Left lung (tissue), 4 donors: ENCODE measurements at regions not wholly inside any gene's neighbourhood (a gene's known extent, or its start where the extent isn't known, plus 50 kb on each side); places are given as distances from the start of the nearest gene placed in this dataset.

ENCODE experiments used
- ATAC-seq: fragments of 200-7000 bp; cut with Tn5 transposase; one replicate; pipeline ENCODE4 v1.9.1; 2020; ENCODE audit warnings: moderate library complexity
- DNase-seq, 4 donors: peaks; one replicate each; pipeline ENCODE4 v3.0.0-alpha.2; 2013 to 2020
- H3K27ac ChIP-seq, 2 donors: fragments of 200-600 bp; sonication (generic) in 1 of 2; one replicate each; pipeline versions ENCODE4 v1.5.0 to v1.8.0; 2020 to 2021
- H3K27me3 ChIP-seq, 2 donors: fragments of 200-600 bp; sonication (generic) in 1 of 2; one replicate each; pipeline versions ENCODE4 v1.5.0 to v1.8.0; 2020 to 2021
- H3K36me3 ChIP-seq, 2 donors: fragments of 200-600 bp; sonication (generic) in 1 of 2; one replicate each; pipeline versions ENCODE4 v1.5.0 to v1.8.0; 2020 to 2021
- H3K4me1 ChIP-seq, 2 donors: fragments of 200-600 bp; one replicate each; pipeline ENCODE4 v1.8.0; 2021
- H3K4me3 ChIP-seq, 2 donors: fragments of 200-600 bp; sonication (generic) in 1 of 2; one replicate each; pipeline versions ENCODE4 v1.5.0 to v1.8.0; 2020 to 2021; ENCODE audit warnings: mild to moderate bottlenecking in 1 of 2
- H3K9me3 ChIP-seq, 2 donors: fragments of 200-600 bp; sonication (generic) in 1 of 2; one replicate each; pipeline versions ENCODE4 v1.5.0 to v1.8.0; 2020 to 2021
- intact Hi-C, 2 donors: fragments of 100-400 bp; cut with DNase I; formaldehyde crosslinking; loops; one replicate each; pipeline versions ENCODE4 v1.11.2 to v1.14.2; 2022
- TF ChIP-seq, protein P1 (sequence below), 2 donors: fragments of 200-600 bp; sonication (generic) in 1 of 2; IDR thresholded peaks; one replicate each; pipeline versions ENCODE4 v1.5.0 to v1.8.0; 2021; ENCODE audit warnings: antibody characterized with exemption in 2 of 2
- donor health status: DM: no; HTN: yes; CAD: no.
- donor health status: DM: no; HTN: no; CAD: no.

DNA sequence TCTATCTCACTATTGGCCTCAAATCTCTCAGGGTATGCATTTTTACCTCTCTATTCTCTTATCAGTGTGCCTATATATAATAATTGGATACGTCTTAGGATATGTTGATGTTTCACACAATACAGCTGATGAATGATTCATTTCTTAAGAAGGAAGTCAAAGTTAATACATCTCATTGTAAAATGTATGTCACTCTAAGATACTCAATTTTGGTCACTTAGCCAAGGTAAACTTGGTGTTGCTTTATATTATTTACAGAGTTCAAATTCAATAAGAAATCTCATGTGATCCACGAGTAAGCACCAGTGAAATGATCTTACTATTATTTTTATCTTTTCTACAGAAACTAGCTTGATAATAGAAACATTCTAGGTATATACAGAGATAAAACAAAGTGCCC, 1266.5 kb downstream of the JRKL start:
- ATAC-seq = no peak
- no peak for DNase-seq
- H3K9me3 ChIP-seq = peaks cover 0 to 18% of the 10 kb centered on the region in 2 donors
- no peak overlapping the region for H3K4me3 ChIP-seq
- intact Hi-C loops = no loop called here
- no peak overlapping the region for H3K27ac ChIP-seq
- H3K4me1 ChIP-seq = no peaks in the 10 kb centered on the region
- H3K36me3 ChIP-seq = no peaks in the 10 kb centered on the region
- TF ChIP-seq, protein P1, sequence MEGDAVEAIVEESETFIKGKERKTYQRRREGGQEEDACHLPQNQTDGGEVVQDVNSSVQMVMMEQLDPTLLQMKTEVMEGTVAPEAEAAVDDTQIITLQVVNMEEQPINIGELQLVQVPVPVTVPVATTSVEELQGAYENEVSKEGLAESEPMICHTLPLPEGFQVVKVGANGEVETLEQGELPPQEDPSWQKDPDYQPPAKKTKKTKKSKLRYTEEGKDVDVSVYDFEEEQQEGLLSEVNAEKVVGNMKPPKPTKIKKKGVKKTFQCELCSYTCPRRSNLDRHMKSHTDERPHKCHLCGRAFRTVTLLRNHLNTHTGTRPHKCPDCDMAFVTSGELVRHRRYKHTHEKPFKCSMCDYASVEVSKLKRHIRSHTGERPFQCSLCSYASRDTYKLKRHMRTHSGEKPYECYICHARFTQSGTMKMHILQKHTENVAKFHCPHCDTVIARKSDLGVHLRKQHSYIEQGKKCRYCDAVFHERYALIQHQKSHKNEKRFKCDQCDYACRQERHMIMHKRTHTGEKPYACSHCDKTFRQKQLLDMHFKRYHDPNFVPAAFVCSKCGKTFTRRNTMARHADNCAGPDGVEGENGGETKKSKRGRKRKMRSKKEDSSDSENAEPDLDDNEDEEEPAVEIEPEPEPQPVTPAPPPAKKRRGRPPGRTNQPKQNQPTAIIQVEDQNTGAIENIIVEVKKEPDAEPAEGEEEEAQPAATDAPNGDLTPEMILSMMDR (IDR thresholded peaks at IDR 0.05) = no peak
- no peaks in the 10 kb centered on the region for H3K27me3 ChIP-seq

DNA sequence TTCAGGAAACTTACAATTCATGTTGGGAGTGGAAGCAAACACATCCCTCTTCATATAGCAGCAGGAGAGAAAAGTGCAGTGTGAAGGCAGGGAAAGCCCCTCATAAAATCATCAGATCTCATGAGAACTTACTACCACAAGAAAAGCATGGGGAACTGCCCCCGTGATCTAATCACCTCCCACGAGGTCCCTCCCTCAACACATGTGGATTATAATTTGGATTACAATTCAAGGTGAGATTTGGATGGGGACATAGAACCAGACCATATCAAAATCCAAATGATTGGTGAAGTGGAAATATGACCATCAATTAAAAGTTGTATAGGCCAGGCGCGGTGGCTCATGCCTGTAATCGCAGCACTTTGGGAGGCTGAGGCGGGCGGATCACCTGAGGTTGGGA, 1268.0 kb downstream of the JRKL start:
- no peaks in the 10 kb centered on the region for H3K27me3 ChIP-seq
- H3K4me3 ChIP-seq = no peak overlapping the region
- DNase-seq (no peak), ATAC-seq (no peak)
- no peak overlapping the region for H3K27ac ChIP-seq
- peaks cover 0 to 7% of the 10 kb centered on the region in 2 donors for H3K9me3 ChIP-seq
- intact Hi-C loops = no loop called here
- H3K4me1 ChIP-seq = no peaks in the 10 kb centered on the region
- TF ChIP-seq, protein P1 (IDR thresholded peaks at IDR 0.05) = no peak
- H3K36me3 ChIP-seq = no peaks in the 10 kb centered on the region

DNA sequence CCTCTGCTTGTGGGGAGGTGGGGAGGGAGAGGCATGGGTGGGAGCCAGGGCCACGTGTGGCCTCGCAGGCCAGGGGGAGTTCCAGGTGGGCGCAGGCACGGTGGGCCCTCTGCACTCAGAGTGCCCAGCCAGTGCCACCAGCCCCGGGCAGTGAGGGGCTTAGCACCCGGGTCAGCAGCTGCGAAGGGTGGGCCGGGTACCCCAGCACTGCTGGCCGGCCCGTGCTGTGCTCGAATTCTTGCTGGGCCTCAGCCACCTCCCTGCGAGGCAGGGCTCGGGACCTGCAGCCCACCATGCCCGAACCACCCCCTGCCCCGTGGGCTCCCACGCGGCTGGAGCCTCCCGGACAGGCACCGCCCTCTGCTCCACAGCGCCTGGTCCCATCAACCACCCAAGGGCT, 1277.2 kb downstream of the JRKL start:
- H3K4me1 ChIP-seq = no peaks in the 10 kb centered on the region
- intact Hi-C loops = no loop called here
- DNase-seq (peak in 1 of 4 donors; percentile 68), ATAC-seq (no peak)
- no peak overlapping the region for H3K4me3 ChIP-seq
- TF ChIP-seq, protein P1 (IDR thresholded peaks at IDR 0.05) = no peak
- no peaks in the 10 kb centered on the region for H3K36me3 ChIP-seq
- no peaks in the 10 kb centered on the region for H3K27me3 ChIP-seq
- no peak overlapping the region for H3K27ac ChIP-seq
- H3K9me3 ChIP-seq = peaks cover 0 to 19% of the 10 kb centered on the region in 2 donors

DNA sequence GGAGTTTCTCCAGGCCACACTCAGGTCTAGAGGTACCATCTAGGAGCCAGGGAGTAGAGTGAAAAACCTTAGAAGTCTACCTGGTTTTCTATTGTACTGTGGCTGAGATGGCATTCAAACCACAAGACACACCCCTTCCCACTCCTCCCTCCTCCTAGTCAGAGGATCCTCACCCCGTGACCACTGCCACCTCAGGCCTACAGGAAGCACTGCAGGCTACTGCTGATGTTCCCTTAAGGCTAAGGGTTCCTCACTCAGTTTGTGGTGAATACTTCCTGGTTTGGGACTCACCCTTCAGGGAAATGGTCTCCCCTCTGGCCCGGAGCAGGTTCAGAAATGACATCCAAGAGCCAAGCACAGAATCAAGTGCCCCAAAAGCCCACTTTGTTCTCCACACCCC, 1293.9 kb downstream of the JRKL start:
- no peak overlapping the region for H3K4me3 ChIP-seq
- no peaks in the 10 kb centered on the region for H3K27me3 ChIP-seq
- intact Hi-C loops = no loop called here
- TF ChIP-seq, protein P1 (IDR thresholded peaks at IDR 0.05) = no peak
- peaks cover 0 to 21% of the 10 kb centered on the region in 2 donors for H3K9me3 ChIP-seq
- H3K36me3 ChIP-seq = no peaks in the 10 kb centered on the region
- no peaks in the 10 kb centered on the region for H3K4me1 ChIP-seq
- ATAC-seq (no peak), DNase-seq (no peak)
- no peak overlapping the region for H3K27ac ChIP-seq

DNA sequence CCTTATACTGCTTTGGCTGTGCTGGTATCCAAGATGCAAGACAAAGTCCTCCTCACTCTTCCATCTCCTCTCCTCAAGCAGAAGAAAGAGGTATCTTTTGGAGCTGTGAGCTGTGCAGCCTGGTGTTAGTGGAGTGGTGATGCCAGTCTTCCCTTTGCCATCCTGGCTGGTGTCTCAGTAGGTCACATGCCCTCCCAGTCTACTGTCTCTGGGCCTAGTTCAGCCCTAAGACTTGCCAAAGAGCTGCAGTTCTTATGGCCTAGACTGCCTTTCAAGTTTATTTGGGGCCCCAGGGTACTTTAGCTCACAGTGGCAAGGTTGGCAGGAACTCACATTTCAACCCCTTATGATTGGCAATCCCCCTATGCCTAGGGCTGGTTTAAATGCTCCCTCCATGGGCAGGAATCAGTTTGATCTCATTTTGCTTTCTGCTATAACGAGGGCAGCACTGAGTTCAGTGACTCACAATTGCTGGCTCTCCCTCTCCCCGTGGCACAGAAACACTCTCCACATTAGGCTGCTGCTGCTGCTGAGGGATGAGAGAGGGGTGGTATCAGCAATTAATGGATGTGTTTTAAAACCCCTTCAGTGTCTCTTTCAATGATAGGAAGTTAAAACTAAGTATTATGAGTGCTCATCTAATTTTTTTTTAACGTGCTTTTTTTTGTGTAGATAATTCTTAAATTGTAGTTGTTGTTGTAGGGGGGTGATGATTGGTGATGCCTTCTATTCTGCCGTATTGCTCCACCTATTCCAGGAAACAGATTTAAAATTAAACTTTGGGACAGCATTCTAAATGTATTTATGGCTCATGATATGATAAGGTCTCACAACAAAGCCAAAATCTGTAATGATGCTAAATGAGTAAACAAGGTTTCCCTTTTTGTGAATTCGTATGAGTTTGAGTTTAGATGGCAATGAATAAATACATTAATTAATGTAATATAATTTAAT, 1295.0 kb downstream of the JRKL start:
- Histone ChIP-seq H3K4me3 (no peak overlapping the region), H3K27me3 (no peaks in the 10 kb centered on the region), H3K9me3 (peaks cover 0 to 12% of the 10 kb centered on the region in 2 donors), H3K36me3 (no peaks in the 10 kb centered on the region), H3K27ac (no peak overlapping the region), H3K4me1 (no peaks in the 10 kb centered on the region)
- TF ChIP-seq, protein P1 (IDR thresholded peaks at IDR 0.05) = no peak
- intact Hi-C loops = no loop called here
- ATAC-seq (no peak), DNase-seq (no peak)
